WERI-Rb-1 (cell line): ENCODE measurements at regions not wholly inside any gene's neighbourhood (a gene's known extent, or its start where the extent isn't known, plus 50 kb on each side); places are given as distances from the start of the nearest gene placed in this dataset.

ENCODE experiments used
- DNase-seq: peaks from one replicate; pipeline ENCODE4 v3.0.0-alpha.2; 2020
- H3K27ac ChIP-seq: fragments of 250-450 bp; sonication (Bioruptor Pico); 2 replicates; pipeline ENCODE4 v1.5.1; 2020; ENCODE audit warnings: mild to moderate bottlenecking, moderate library complexity
- H3K27me3 ChIP-seq: fragments of 250-450 bp; sonication (Bioruptor Pico); 2 replicates; pipeline ENCODE4 v1.5.1; 2021; ENCODE audit warnings: mild to moderate bottlenecking, low read depth, moderate library complexity; ENCODE audit not compliant: insufficient read depth, severe bottlenecking
- H3K36me3 ChIP-seq: fragments of 250-450 bp; sonication (Bioruptor Pico); 2 replicates; pipeline ENCODE4 v1.5.1; 2020; ENCODE audit warnings: mild to moderate bottlenecking, moderate library complexity
- H3K4me3 ChIP-seq: 2 replicates; pipeline ENCODE4 v1.5.1; 2011; ENCODE audit warnings: low read depth, mild to moderate bottlenecking, control low read depth, low read length
- H3K9me3 ChIP-seq: fragments of 250-450 bp; sonication (Bioruptor Pico); 2 replicates; pipeline ENCODE4 v1.5.1; 2021; ENCODE audit warnings: mild to moderate bottlenecking, moderate library complexity; ENCODE audit not compliant: severe bottlenecking
- TF ChIP-seq, protein P1 (sequence below): IDR thresholded peaks from 2 replicates; pipeline ENCODE4 v1.5.1; 2011; ENCODE audit warnings: low read depth, mild to moderate bottlenecking, control low read depth, inconsistent platforms, low read length

DNA sequence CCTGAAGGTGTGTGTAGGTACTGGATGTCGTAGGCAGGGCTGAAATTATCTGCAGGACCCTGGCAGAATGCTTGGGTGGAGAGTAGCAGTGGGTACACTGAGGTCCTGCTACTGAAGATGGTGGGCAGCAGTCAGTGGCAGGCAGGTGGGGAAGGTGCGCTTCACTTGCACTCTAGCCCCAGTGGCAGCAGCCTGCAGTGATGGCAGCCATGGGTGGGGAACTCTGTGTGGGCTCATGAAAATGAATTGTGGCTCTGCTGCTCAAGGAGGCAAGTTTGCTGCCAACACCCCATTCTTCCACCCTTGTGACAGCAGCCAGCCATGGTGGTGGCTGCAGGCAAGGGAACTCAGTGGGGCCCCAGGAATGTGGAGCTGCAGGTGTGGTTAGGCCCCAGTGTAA lies 1242.7 kb upstream of the MIR17HG start:
- Histone ChIP-seq H3K27ac (no peak overlapping the region), H3K27me3 (no peaks in the 10 kb centered on the region), H3K9me3 (peaks cover 2% of the 10 kb centered on the region), H3K4me3 (no peak overlapping the region), H3K36me3 (no peaks in the 10 kb centered on the region)
- TF ChIP-seq, protein P1, sequence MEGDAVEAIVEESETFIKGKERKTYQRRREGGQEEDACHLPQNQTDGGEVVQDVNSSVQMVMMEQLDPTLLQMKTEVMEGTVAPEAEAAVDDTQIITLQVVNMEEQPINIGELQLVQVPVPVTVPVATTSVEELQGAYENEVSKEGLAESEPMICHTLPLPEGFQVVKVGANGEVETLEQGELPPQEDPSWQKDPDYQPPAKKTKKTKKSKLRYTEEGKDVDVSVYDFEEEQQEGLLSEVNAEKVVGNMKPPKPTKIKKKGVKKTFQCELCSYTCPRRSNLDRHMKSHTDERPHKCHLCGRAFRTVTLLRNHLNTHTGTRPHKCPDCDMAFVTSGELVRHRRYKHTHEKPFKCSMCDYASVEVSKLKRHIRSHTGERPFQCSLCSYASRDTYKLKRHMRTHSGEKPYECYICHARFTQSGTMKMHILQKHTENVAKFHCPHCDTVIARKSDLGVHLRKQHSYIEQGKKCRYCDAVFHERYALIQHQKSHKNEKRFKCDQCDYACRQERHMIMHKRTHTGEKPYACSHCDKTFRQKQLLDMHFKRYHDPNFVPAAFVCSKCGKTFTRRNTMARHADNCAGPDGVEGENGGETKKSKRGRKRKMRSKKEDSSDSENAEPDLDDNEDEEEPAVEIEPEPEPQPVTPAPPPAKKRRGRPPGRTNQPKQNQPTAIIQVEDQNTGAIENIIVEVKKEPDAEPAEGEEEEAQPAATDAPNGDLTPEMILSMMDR: no peak
- no peak for DNase-seq

GRCh38 chr13:90105276-90105675 lies 1242.2 kb upstream of the MIR17HG start:
- no peak overlapping the region for H3K27ac ChIP-seq

GRCh38 chr13:90105849-90106496 lies 1241.5 kb upstream of the MIR17HG start:
- no peak overlapping the region for H3K27ac ChIP-seq
- TF ChIP-seq, protein P1: no peak
- DNase-seq: no peak
- H3K27me3 ChIP-seq: no peaks in the 10 kb centered on the region
- peaks cover 2% of the 10 kb centered on the region for H3K9me3 ChIP-seq
- no peaks in the 10 kb centered on the region for H3K36me3 ChIP-seq
- H3K4me3 ChIP-seq: no peak overlapping the region

More at GRCh38 chr13:90105276-90105675, 1242.2 kb upstream of the MIR17HG start:
- Histone ChIP-seq H3K27me3 (no peaks in the 10 kb centered on the region), H3K36me3 (no peaks in the 10 kb centered on the region), H3K4me3 (no peak overlapping the region), H3K9me3 (peaks cover 2% of the 10 kb centered on the region)
- DNase-seq: no peak
- TF ChIP-seq, protein P1: no peak

- TF ChIP-seq, protein P1: no peak
- no peak overlapping the region for H3K4me3 ChIP-seq
- H3K9me3 ChIP-seq: no peaks in the 10 kb centered on the region
- no peaks in the 10 kb centered on the region for H3K27me3 ChIP-seq
- no peak for DNase-seq
- no peak overlapping the region for H3K27ac ChIP-seq
- no peaks in the 10 kb centered on the region for H3K36me3 ChIP-seq
These were observed 1239.8 kb upstream of the MIR17HG start for GRCh38 chr13:90107661-90108060.

GRCh38 chr13:90108547-90108946 lies 1238.9 kb upstream of the MIR17HG start:
- Histone ChIP-seq H3K27me3 (no peaks in the 10 kb centered on the region), H3K4me3 (no peak overlapping the region), H3K36me3 (no peaks in the 10 kb centered on the region), H3K9me3 (no peaks in the 10 kb centered on the region), H3K27ac (no peak overlapping the region)
- no peak for DNase-seq
- TF ChIP-seq, protein P1: no peak

- Histone ChIP-seq H3K36me3 (no peaks in the 10 kb centered on the region), H3K27me3 (no peaks in the 10 kb centered on the region), H3K9me3 (no peaks in the 10 kb centered on the region), H3K27ac (no peak overlapping the region), H3K4me3 (no peak overlapping the region)
- no peak for DNase-seq
- TF ChIP-seq, protein P1: no peak
These were observed 1231.4 kb upstream of the MIR17HG start for GRCh38 chr13:90116121-90116520.
